HepG2 (cell line): ENCODE measurements at regions not wholly inside any gene's neighbourhood (a gene's known extent, or its start where the extent isn't known, plus 50 kb on each side); places are given as distances from the start of the nearest gene placed in this dataset.

Source experiments
- ATAC-seq: fragments of 200-7000 bp; cut with Tn5 transposase; 3 replicates; pipeline ENCODE4 v1.9.1; 2020; ENCODE audit warnings: mild to moderate bottlenecking, moderate library complexity
- BruUV-seq: library from RNA; stranded (reverse); fragments of 400-500 nt; replicated peaks from 2 replicates; lab custom pipeline; 2021; lab: Mats Ljungman, UMichigan
- CTCF ChIA-PET: fragments of 300-600 bp; formaldehyde crosslinking; extraction: SDS; loops from one replicate; lab custom pipeline; 2021; ENCODE audit warnings: low total read pairs, inconsistent platforms, low intra/inter-chr PET ratio; lab: Yijun Ruan, JAX
- POLR2A ChIA-PET: fragments of 350-600 bp; sonication (Branson Sonifier 250); formaldehyde crosslinking; loops from one replicate; lab custom pipeline; 2020; ENCODE audit warnings: antibody characterized with exemption, inconsistent platforms; lab: Yijun Ruan, JAX
- DNase-seq: peaks from one replicate; pipeline ENCODE4 v3.0.0-alpha.2; 2015; ENCODE audit warnings: low spot score
- FAIRE-seq: peaks from 3 replicates; lab custom pipeline; 2011; peaks lifted over from hg19 to GRCh38; lab: Jason Lieb, UNC
- H2AFZ ChIP-seq: one replicate; pipeline ENCODE4 v1.6.1; 2011; ENCODE audit warnings: low read length, inconsistent platforms
- H3K27ac ChIP-seq: fragments of 300-600 bp; 3 replicates; pipeline ENCODE4 v1.8.0; 2011; ENCODE audit warnings: mixed run types, mild to moderate bottlenecking, mixed read lengths, low read length, inconsistent platforms; ENCODE audit not compliant: insufficient read depth; ENCODE audit errors: extremely low read length
- H3K27me3 ChIP-seq, 2 experiments: fragments of 200-600 bp in 1 of 2; 2 replicates in 1 of 2; 3 replicates in 1 of 2; pipeline versions ENCODE4 v1.6.0 to v1.8.0; 2011; ENCODE audit warnings: low read length in 2 of 2, mild to moderate bottlenecking in 2 of 2, moderate library complexity in 2 of 2, inconsistent platforms in 1 of 2; ENCODE audit not compliant: insufficient read depth in 2 of 2, control insufficient read depth in 1 of 2
- H3K36me3 ChIP-seq, 2 experiments: fragments of 200-600 bp in 1 of 2; replicated peaks in 1 of 2; 2 replicates in 1 of 2; 3 replicates in 1 of 2; pipeline versions ENCODE4 v1.5.1 to v1.8.0; 2011; ENCODE audit warnings: low read length in 2 of 2, inconsistent platforms in 1 of 2; ENCODE audit not compliant: insufficient read depth in 2 of 2, control insufficient read depth in 1 of 2
- H3K4me1 ChIP-seq: 2 replicates; pipeline ENCODE4 v1.5.1; 2012; ENCODE audit warnings: low read length, inconsistent platforms; ENCODE audit not compliant: insufficient read depth
- H3K4me2 ChIP-seq: 2 replicates; pipeline ENCODE4 v1.6.0; 2011; ENCODE audit warnings: low read depth, low read length, inconsistent platforms
- H3K4me3 ChIP-seq, 3 experiments: fragments of 200-600 bp in 1 of 3; sonication (generic), shearing (Covaris generic) in 1 of 3; replicated peaks in 1 of 3; 2 replicates each; pipeline ENCODE4 v1.5.1; 2011 to 2016; ENCODE audit warnings: low read length in 3 of 3, inconsistent platforms in 2 of 3, low read depth in 2 of 3, mild to moderate bottlenecking in 2 of 3, control low read depth in 1 of 3, mixed read lengths in 1 of 3; ENCODE audit not compliant: insufficient read depth in 1 of 3
- H3K79me2 ChIP-seq: one replicate; pipeline ENCODE4 v1.6.1; 2011; ENCODE audit warnings: low read length, inconsistent platforms; ENCODE audit not compliant: insufficient read depth
- H3K9ac ChIP-seq: 2 replicates; pipeline ENCODE4 v1.6.0; 2011; ENCODE audit warnings: mild to moderate bottlenecking, low read depth, low read length, inconsistent platforms; ENCODE audit not compliant: insufficient read depth
- H3K9me3 ChIP-seq: 2 replicates; pipeline ENCODE4 v1.5.1; 2012; ENCODE audit warnings: mild to moderate bottlenecking, low read length
- H4K20me1 ChIP-seq: 2 replicates; pipeline ENCODE4 v1.6.0; 2011; ENCODE audit warnings: inconsistent platforms, mild to moderate bottlenecking, low read length, moderate library complexity; ENCODE audit not compliant: insufficient read depth
- CCAR2 ChIP-seq: fragments of 200-400 bp; formaldehyde crosslinking; optimal IDR thresholded peaks from 2 replicates; pipeline ENCODE3; 2018; ENCODE audit warnings: low read depth, mild to moderate bottlenecking, low read length, moderate library complexity
- FOSL1 ChIP-seq: sonication (generic); formaldehyde crosslinking; IDR thresholded peaks from 2 replicates; pipeline ENCODE4 v1.9.0; 2021; ENCODE audit warnings: missing genetic modification reagents, borderline replicate concordance
- HOMEZ ChIP-seq: IDR thresholded peaks from 2 replicates; pipeline ENCODE4 v1.6.1; 2016; ENCODE audit warnings: low read depth
- HOXA3 ChIP-seq: sonication (generic); formaldehyde crosslinking; IDR thresholded peaks from 2 replicates; pipeline ENCODE4 v1.5.0; 2020; ENCODE audit warnings: missing genetic modification reagents
- SIX4 ChIP-seq: sonication (generic); formaldehyde crosslinking; IDR thresholded peaks from 2 replicates; pipeline ENCODE4 v1.4.0; 2020; ENCODE audit warnings: missing genetic modification reagents
- SP1 ChIP-seq, 2 experiments: fragments of 450-650 bp in 1 of 2; sonication (generic) in 1 of 2; formaldehyde crosslinking in 1 of 2; IDR thresholded peaks; 2 replicates each; pipeline versions ENCODE4 v1.4.0 to v1.6.1; 2016 to 2020; ENCODE audit warnings: missing genetic modification reagents in 1 of 2
- SPEN ChIP-seq: sonication (generic); formaldehyde crosslinking; IDR thresholded peaks from 2 replicates; pipeline ENCODE4 v1.5.1; 2020; ENCODE audit warnings: low read depth, mild to moderate bottlenecking, missing genetic modification reagents
- TAF15 ChIP-seq: fragments of 200-400 bp; formaldehyde crosslinking; IDR thresholded peaks from one replicate; pipeline ENCODE4 v1.6.1; 2018; ENCODE audit warnings: mild to moderate bottlenecking, low read depth, low read length; ENCODE audit not compliant: poor library complexity, severe bottlenecking
- ZBTB7B ChIP-seq: sonication (generic); formaldehyde crosslinking; IDR thresholded peaks from 2 replicates; pipeline ENCODE4 v1.4.0; 2020; ENCODE audit warnings: missing genetic modification reagents
- ZFP41 ChIP-seq: sonication (generic); formaldehyde crosslinking; IDR thresholded peaks from 2 replicates; pipeline ENCODE4 v1.4.0; 2020; ENCODE audit warnings: mild to moderate bottlenecking, missing genetic modification reagents, borderline replicate concordance
- ZGPAT ChIP-seq: IDR thresholded peaks from 2 replicates; pipeline ENCODE4 v1.6.1; 2016; ENCODE audit warnings: mild to moderate bottlenecking
- ZIK1 ChIP-seq: sonication (generic); formaldehyde crosslinking; IDR thresholded peaks from 2 replicates; pipeline ENCODE4 v1.5.0; 2020; ENCODE audit warnings: mild to moderate bottlenecking, low read depth, missing genetic modification reagents, borderline replicate concordance
- ZMYM3 ChIP-seq: sonication (generic); formaldehyde crosslinking; IDR thresholded peaks from 2 replicates; pipeline ENCODE4 v1.5.1; 2020; ENCODE audit warnings: mild to moderate bottlenecking, missing genetic modification reagents
- ZNF143 ChIP-seq: sonication (generic); formaldehyde crosslinking; IDR thresholded peaks from 2 replicates; pipeline ENCODE4 v1.4.0; 2020; ENCODE audit warnings: missing genetic modification reagents
- ZNF24 ChIP-seq: fragments of 450-650 bp; IDR thresholded peaks from 2 replicates; pipeline ENCODE4 v1.6.1; 2017; ENCODE audit warnings: antibody characterized with exemption, mild to moderate bottlenecking
- ZNF264 ChIP-seq: sonication (generic); formaldehyde crosslinking; IDR thresholded peaks from 2 replicates; pipeline ENCODE4 v1.4.0; 2020; ENCODE audit warnings: missing genetic modification reagents
- ZNF30 ChIP-seq: sonication (generic); formaldehyde crosslinking; IDR thresholded peaks from 2 replicates; pipeline ENCODE4 v1.5.0; 2020; ENCODE audit warnings: mild to moderate bottlenecking, missing genetic modification reagents
- ZNF34 ChIP-seq: sonication (generic); formaldehyde crosslinking; IDR thresholded peaks from 2 replicates; pipeline ENCODE4 v1.4.0; 2020; ENCODE audit warnings: mild to moderate bottlenecking, missing genetic modification reagents, borderline replicate concordance
- ZSCAN29 ChIP-seq: sonication (generic); formaldehyde crosslinking; conservative IDR thresholded peaks from 2 replicates; pipeline ENCODE4 v1.4.0; 2020; ENCODE audit warnings: mild to moderate bottlenecking, missing genetic modification reagents
- WGBS: methylation state at CpG from one replicate; pipeline ENCODE4 v1.1.6; 2017; ENCODE audit warnings: low lambda C conversion rate; 5-methylcytosine and 5-hydroxymethylcytosine counted together
- in situ Hi-C: cut with HindIII; loops from 2 replicates; pipeline ENCODE4 v1.10.0; 2017; ENCODE audit warnings: low pct_unique_long_range_greater_than_20kb; ENCODE audit not compliant: extremely low pct_ligation_motif_present
- intact Hi-C: fragments of 100-400 bp; cut with micrococcal nuclease; formaldehyde crosslinking; loops from one replicate; pipeline ENCODE4 v1.10.0; 2022; ENCODE audit not compliant: unreplicated experiment
- TF ChIP-seq, protein P1 (sequence below): sonication (generic); formaldehyde crosslinking; IDR thresholded peaks from 2 replicates; pipeline ENCODE4 v1.4.0; 2020; ENCODE audit warnings: missing genetic modification reagents

GRCh38 chr18:10404168-10404567 lies 50.3 kb upstream of the APCDD1 start:
- ChIA-PET CTCF (no interaction called here), POLR2A (no interaction called here)
- H4K20me1 ChIP-seq: no peaks in the 10 kb centered on the region
- no peaks in the 10 kb centered on the region for H3K79me2 ChIP-seq
- H3K4me1 ChIP-seq: no peaks in the 10 kb centered on the region
- WGBS: 41% methylated on average over 8 of the region's 9 CpGs
- intact Hi-C loops: no loop called here
- H3K4me2 ChIP-seq: no peak overlapping the region
- H3K36me3 ChIP-seq: no peaks in the 10 kb centered on the region
- no peak for TF ChIP-seq ZNF34 (CRISPR knock-in tag)
- TF ChIP-seq FOSL1 (CRISPR knock-in tag): no peak
- TF ChIP-seq ZNF143: no peak
- TF ChIP-seq HOXA3 (CRISPR knock-in tag): no peak
- no peak for TF ChIP-seq ZMYM3 (CRISPR knock-in tag)
- TF ChIP-seq ZGPAT (CRISPR knock-in tag): no peak
- TF ChIP-seq ZIK1 (CRISPR knock-in tag): no peak
- no peak for TF ChIP-seq ZNF24
- TF ChIP-seq SIX4 (CRISPR knock-in tag): no peak
- TF ChIP-seq TAF15: no peak
- TF ChIP-seq SPEN (CRISPR knock-in tag): no peak
- TF ChIP-seq HOMEZ (CRISPR knock-in tag): no peak
- TF ChIP-seq ZNF264 (CRISPR knock-in tag): no peak
- TF ChIP-seq ZBTB7B (CRISPR knock-in tag): no peak
- TF ChIP-seq SP1 (IDR thresholded peaks at IDR 0.05): no peak
- no peak for TF ChIP-seq SP1 (CRISPR knock-in tag; IDR thresholded peaks at IDR 0.05)
- no peak for TF ChIP-seq ZFP41 (CRISPR knock-in tag)
- no peak for TF ChIP-seq ZNF30 (CRISPR knock-in tag)
- TF ChIP-seq ZSCAN29 (CRISPR knock-in tag): no peak
- TF ChIP-seq, protein P1, sequence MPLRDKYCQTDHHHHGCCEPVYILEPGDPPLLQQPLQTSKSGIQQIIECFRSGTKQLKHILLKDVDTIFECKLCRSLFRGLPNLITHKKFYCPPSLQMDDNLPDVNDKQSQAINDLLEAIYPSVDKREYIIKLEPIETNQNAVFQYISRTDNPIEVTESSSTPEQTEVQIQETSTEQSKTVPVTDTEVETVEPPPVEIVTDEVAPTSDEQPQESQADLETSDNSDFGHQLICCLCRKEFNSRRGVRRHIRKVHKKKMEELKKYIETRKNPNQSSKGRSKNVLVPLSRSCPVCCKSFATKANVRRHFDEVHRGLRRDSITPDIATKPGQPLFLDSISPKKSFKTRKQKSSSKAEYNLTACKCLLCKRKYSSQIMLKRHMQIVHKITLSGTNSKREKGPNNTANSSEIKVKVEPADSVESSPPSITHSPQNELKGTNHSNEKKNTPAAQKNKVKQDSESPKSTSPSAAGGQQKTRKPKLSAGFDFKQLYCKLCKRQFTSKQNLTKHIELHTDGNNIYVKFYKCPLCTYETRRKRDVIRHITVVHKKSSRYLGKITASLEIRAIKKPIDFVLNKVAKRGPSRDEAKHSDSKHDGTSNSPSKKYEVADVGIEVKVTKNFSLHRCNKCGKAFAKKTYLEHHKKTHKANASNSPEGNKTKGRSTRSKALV (CRISPR knock-in tag): no peak
- TF ChIP-seq CCAR2: no peak
- no peaks in the 10 kb centered on the region for H3K9me3 ChIP-seq
- ATAC-seq (no peak), FAIRE-seq (no peak), DNase-seq (no peak)
- no peak overlapping the region for H2AFZ ChIP-seq
- H3K27ac ChIP-seq: no peak overlapping the region
- in situ Hi-C loops: no loop called here
- no peak overlapping the region for H3K9ac ChIP-seq
- peaks cover 0 to 10% of the 10 kb centered on the region in 2 experiments; a peak in 1 of 5 replicates for H3K27me3 ChIP-seq
- no TSS peak for BruUV-seq
- H3K4me3 ChIP-seq: no peak overlapping the region
